SJCRH30 (cell line): ENCODE measurements at regions not wholly inside any gene's neighbourhood (a gene's known extent, or its start where the extent isn't known, plus 50 kb on each side); places are given as distances from the start of the nearest gene placed in this dataset.
"Not testable (repeated sequence)": the region's sequence is repeated elsewhere in the genome, so short reads cannot be mapped to it uniquely, and the experiment has no call there.

Experiments used
- DNase-seq, 2 experiments: peaks; one replicate each; pipeline ENCODE4 v3.0.0-alpha.2; 2015 to 2020
- H3K27ac ChIP-seq: fragments of 250-450 bp; sonication (Bioruptor Pico); 2 replicates; pipeline ENCODE4 v1.5.1; 2020; ENCODE audit warnings: mild to moderate bottlenecking, moderate library complexity
- H3K27me3 ChIP-seq: fragments of 250-450 bp; sonication (Bioruptor Pico); 2 replicates; pipeline ENCODE4 v1.5.1; 2020; ENCODE audit warnings: mild to moderate bottlenecking, moderate library complexity
- H3K36me3 ChIP-seq: fragments of 250-450 bp; sonication (Bioruptor Pico); 2 replicates; pipeline ENCODE4 v1.5.1; 2020; ENCODE audit warnings: mild to moderate bottlenecking, moderate library complexity
- H3K4me1 ChIP-seq: fragments of 250-450 bp; sonication (Bioruptor Pico); 2 replicates; pipeline ENCODE4 v1.5.1; 2020; ENCODE audit warnings: mild to moderate bottlenecking, moderate library complexity
- H3K4me3 ChIP-seq: fragments of 250-450 bp; sonication (Bioruptor Pico); 2 replicates; pipeline ENCODE4 v1.5.1; 2020; ENCODE audit warnings: mild to moderate bottlenecking, moderate library complexity
- H3K9me3 ChIP-seq: fragments of 250-450 bp; sonication (Bioruptor Pico); replicated peaks from 2 replicates; pipeline ENCODE4 v1.5.1; 2020; ENCODE audit warnings: mild to moderate bottlenecking, moderate library complexity

- Histone ChIP-seq H3K27me3 (no peaks in the 10 kb centered on the region), H3K4me3 (no peak overlapping the region), H3K4me1 (peaks cover 30% of the 10 kb centered on the region), H3K36me3 (no peaks in the 10 kb centered on the region), H3K27ac (no peak overlapping the region), H3K9me3 (0 out of 2 replicates have a peak, but pooled peaks cover 3% of the 10 kb centered on the region)
- DNase-seq = no peak
Measured at GRCh38 chr15:39243396-39243795, 337.5 kb upstream of the THBS1 start.

- Histone ChIP-seq H3K27me3 (no peaks in the 10 kb centered on the region), H3K9me3 (0 out of 2 replicates have a peak, but pooled peaks cover 3% of the 10 kb centered on the region), H3K36me3 (no peaks in the 10 kb centered on the region), H3K4me1 (peaks cover 25% of the 10 kb centered on the region), H3K4me3 (no peak overlapping the region), H3K27ac (no peak overlapping the region)
- no peak for DNase-seq
Measured at GRCh38 chr15:39244776-39245175, 336.1 kb upstream of the THBS1 start.

GRCh38 chr15:39246523-39246922, 334.4 kb upstream of the THBS1 start:
- no peaks in the 10 kb centered on the region for H3K27me3 ChIP-seq
- H3K27ac ChIP-seq = no peak overlapping the region
- no peaks in the 10 kb centered on the region for H3K9me3 ChIP-seq
- no peak overlapping the region for H3K4me3 ChIP-seq
- no peak for DNase-seq
- no peaks in the 10 kb centered on the region for H3K36me3 ChIP-seq
- peaks cover 21% of the 10 kb centered on the region for H3K4me1 ChIP-seq

GRCh38 chr15:39247574-39247973, 333.3 kb upstream of the THBS1 start:
- no peak for DNase-seq
- no peak overlapping the region for H3K4me3 ChIP-seq
- no peaks in the 10 kb centered on the region for H3K36me3 ChIP-seq
- no peaks in the 10 kb centered on the region for H3K27me3 ChIP-seq
- peaks cover 14% of the 10 kb centered on the region for H3K4me1 ChIP-seq
- no peaks in the 10 kb centered on the region for H3K9me3 ChIP-seq
- H3K27ac ChIP-seq = no peak overlapping the region

GRCh38 chr15:39248204-39248603, 332.7 kb upstream of the THBS1 start:
- Histone ChIP-seq H3K27ac (no peak overlapping the region; the same call in 1 of the 2 replicates), H3K4me3 (no peak overlapping the region), H3K9me3 (no peaks in the 10 kb centered on the region), H3K36me3 (no peaks in the 10 kb centered on the region), H3K27me3 (no peaks in the 10 kb centered on the region), H3K4me1 (peaks cover 14% of the 10 kb centered on the region)
- peak; percentile 36 to 55 for DNase-seq

GRCh38 chr15:39250001-39250400, 330.9 kb upstream of the THBS1 start:
- no peak overlapping the region for H3K4me3 ChIP-seq
- H3K36me3 ChIP-seq = no peaks in the 10 kb centered on the region
- H3K27ac ChIP-seq = no peak overlapping the region
- no peak for DNase-seq
- H3K4me1 ChIP-seq = peaks cover 18% of the 10 kb centered on the region
- no peaks in the 10 kb centered on the region for H3K27me3 ChIP-seq
- no peaks in the 10 kb centered on the region for H3K9me3 ChIP-seq

- DNase-seq = no peak
- H3K27ac ChIP-seq = no peak overlapping the region
- no peaks in the 10 kb centered on the region for H3K27me3 ChIP-seq
- peaks cover 24% of the 10 kb centered on the region for H3K4me1 ChIP-seq
- no peaks in the 10 kb centered on the region for H3K36me3 ChIP-seq
- no peak overlapping the region for H3K4me3 ChIP-seq
- H3K9me3 ChIP-seq = no peaks in the 10 kb centered on the region
Measured at GRCh38 chr15:39250460-39251186, 330.3 kb upstream of the THBS1 start.

GRCh38 chr15:39251413-39252133, 329.3 kb upstream of the THBS1 start:
- Histone ChIP-seq H3K4me1 (peaks cover 28% of the 10 kb centered on the region), H3K36me3 (no peaks in the 10 kb centered on the region), H3K4me3 (no peak overlapping the region), H3K27ac (no peak overlapping the region), H3K27me3 (no peaks in the 10 kb centered on the region), H3K9me3 (no peaks in the 10 kb centered on the region)
- DNase-seq = no peak

GRCh38 chr15:39252134-39252470, 328.8 kb upstream of the THBS1 start:
- H3K4me1 ChIP-seq = peaks cover 28% of the 10 kb centered on the region
- H3K9me3 ChIP-seq = no peaks in the 10 kb centered on the region
- H3K4me3 ChIP-seq = no peak overlapping the region
- H3K36me3 ChIP-seq = no peaks in the 10 kb centered on the region
- no peak for DNase-seq
- H3K27ac ChIP-seq = no peak overlapping the region
- H3K27me3 ChIP-seq = no peaks in the 10 kb centered on the region

GRCh38 chr15:39253552-39253951, 327.3 kb upstream of the THBS1 start:
- Histone ChIP-seq H3K4me1 (peaks cover 16% of the 10 kb centered on the region), H3K4me3 (no peak overlapping the region), H3K27ac (no peak overlapping the region), H3K9me3 (no peaks in the 10 kb centered on the region), H3K27me3 (no peaks in the 10 kb centered on the region), H3K36me3 (no peaks in the 10 kb centered on the region)
- DNase-seq = no peak

GRCh38 chr15:39254181-39254580, 326.7 kb upstream of the THBS1 start:
- Histone ChIP-seq H3K36me3 (no peaks in the 10 kb centered on the region), H3K27ac (no peak overlapping the region), H3K27me3 (no peaks in the 10 kb centered on the region), H3K4me3 (no peak overlapping the region), H3K9me3 (no peaks in the 10 kb centered on the region), H3K4me1 (peaks cover 14% of the 10 kb centered on the region)
- no peak for DNase-seq

GRCh38 chr15:39255760-39256159, 325.1 kb upstream of the THBS1 start:
- peak overlapping the region; percentile 60 for H3K27ac ChIP-seq
- no peaks in the 10 kb centered on the region for H3K36me3 ChIP-seq
- H3K4me3 ChIP-seq = no peak overlapping the region
- H3K27me3 ChIP-seq = no peaks in the 10 kb centered on the region
- no peaks in the 10 kb centered on the region for H3K9me3 ChIP-seq
- H3K4me1 ChIP-seq = peaks cover 20% of the 10 kb centered on the region
- peak; percentile 96 to 98 for DNase-seq

GRCh38 chr15:39260391-39260790, 320.5 kb upstream of the THBS1 start:
- Histone ChIP-seq H3K4me1 (peaks cover 24% of the 10 kb centered on the region), H3K27ac (no peak overlapping the region), H3K36me3 (no peaks in the 10 kb centered on the region), H3K27me3 (no peaks in the 10 kb centered on the region), H3K4me3 (no peak overlapping the region), H3K9me3 (0 out of 2 replicates have a peak, but pooled peaks cover 4% of the 10 kb centered on the region)
- DNase-seq = no peak

GRCh38 chr15:39260791-39261190, 320.1 kb upstream of the THBS1 start:
- Histone ChIP-seq H3K4me3 (no peak overlapping the region), H3K27me3 (no peaks in the 10 kb centered on the region), H3K4me1 (peaks cover 22% of the 10 kb centered on the region), H3K36me3 (no peaks in the 10 kb centered on the region), H3K27ac (no peak overlapping the region), H3K9me3 (0 out of 2 replicates have a peak, but pooled peaks cover 4% of the 10 kb centered on the region)
- DNase-seq = no peak

- not testable (repeated sequence) for H3K27me3 ChIP-seq, H3K27ac ChIP-seq, DNase-seq, H3K4me3 ChIP-seq, H3K36me3 ChIP-seq, H3K9me3 ChIP-seq
- peaks cover 18% of the 10 kb centered on the region for H3K4me1 ChIP-seq
Measured at GRCh38 chr15:39261397-39262183, 319.3 kb upstream of the THBS1 start.
